Loucy (cell line): ENCODE measurements at regions not wholly inside any gene's neighbourhood (a gene's known extent, or its start where the extent isn't known, plus 50 kb on each side); places are given as distances from the start of the nearest gene placed in this dataset.

Source experiments
- H2AFZ ChIP-seq: fragments of 200-600 bp; sonication (generic); 2 replicates; pipeline ENCODE4 v1.6.0; 2016; ENCODE audit warnings: antibody characterized with exemption, mild to moderate bottlenecking, low read length, moderate library complexity
- H3F3A ChIP-seq: fragments of 200-600 bp; 2 replicates; pipeline ENCODE4 v1.6.0; 2016; ENCODE audit warnings: antibody characterized with exemption, low read depth, mild to moderate bottlenecking
- H3K27me3 ChIP-seq: fragments of 200-600 bp; sonication (generic); 2 replicates; pipeline ENCODE4 v1.6.1; 2014; ENCODE audit warnings: low read length, mild to moderate bottlenecking; ENCODE audit not compliant: insufficient read depth, poor library complexity, severe bottlenecking
- H3K36me3 ChIP-seq: fragments of 200-600 bp; sonication (generic); 2 replicates; pipeline ENCODE4 v1.6.1; 2016; ENCODE audit warnings: low read length; ENCODE audit not compliant: insufficient read depth
- H3K4me1 ChIP-seq: fragments of 200-600 bp; sonication (generic); 2 replicates; pipeline ENCODE4 v1.5.1; 2014; ENCODE audit warnings: low read length, mild to moderate bottlenecking; ENCODE audit not compliant: insufficient read depth, poor library complexity, severe bottlenecking
- H3K4me2 ChIP-seq: fragments of 200-600 bp; sonication (generic); 2 replicates; pipeline ENCODE4 v1.6.0; 2014; ENCODE audit warnings: antibody characterized with exemption, low read length, low read depth, mild to moderate bottlenecking; ENCODE audit not compliant: poor library complexity, severe bottlenecking
- H3K4me3 ChIP-seq: fragments of 200-600 bp; sonication (generic); 2 replicates; pipeline ENCODE4 v1.5.1; 2014; ENCODE audit warnings: low read length, mild to moderate bottlenecking, mixed read lengths; ENCODE audit not compliant: poor library complexity, severe bottlenecking
- H3K79me2 ChIP-seq: fragments of 200-600 bp; sonication (generic); 2 replicates; pipeline ENCODE4 v1.6.1; 2014; ENCODE audit warnings: low read length; ENCODE audit not compliant: insufficient read depth
- H3K9ac ChIP-seq: fragments of 200-600 bp; sonication (generic); 2 replicates; pipeline ENCODE4 v1.6.0; 2014; ENCODE audit warnings: mild to moderate bottlenecking, low read depth, low read length, moderate library complexity; ENCODE audit not compliant: poor library complexity, severe bottlenecking
- H3K9me2 ChIP-seq: fragments of 200-600 bp; sonication (generic); replicated peaks from 2 replicates; pipeline ENCODE4 v1.6.1; 2016; ENCODE audit warnings: low read depth, low read length, mixed read lengths
- H3K9me3 ChIP-seq: fragments of 200-600 bp; sonication (generic); 2 replicates; pipeline ENCODE4 v1.6.1; 2014; ENCODE audit warnings: mild to moderate bottlenecking, antibody characterized with exemption, low read length, low read depth; ENCODE audit not compliant: insufficient read depth
- H4K20me1 ChIP-seq: fragments of 200-600 bp; sonication (generic); 2 replicates; pipeline ENCODE4 v1.6.0; 2014; ENCODE audit warnings: antibody characterized with exemption, low read length, mild to moderate bottlenecking; ENCODE audit not compliant: insufficient read depth, poor library complexity, severe bottlenecking
- CTCF ChIP-seq: fragments of 200-600 bp; sonication (generic); conservative IDR thresholded peaks from 2 replicates; pipeline ENCODE4 v1.5.1; 2014; ENCODE audit warnings: mild to moderate bottlenecking, antibody characterized with exemption, low read length
- EZH2phosphoT487 ChIP-seq: fragments of 200-600 bp; IDR thresholded peaks from 2 replicates; pipeline ENCODE4 v1.6.1; 2018; ENCODE audit warnings: antibody characterized with exemption, mild to moderate bottlenecking, moderate library complexity, borderline replicate concordance

GRCh38 chr2:41905597-41906337 is 142.1 kb upstream of the PKDCC start:
- Histone ChIP-seq H3K36me3 (no peaks in the 10 kb centered on the region), H3K9me2 (no peaks in the 10 kb centered on the region), H3K4me2 (no peak overlapping the region), H3K4me3 (no peak overlapping the region), H3K9ac (no peak overlapping the region), H3F3A (no peaks in the 10 kb centered on the region), H3K4me1 (no peaks in the 10 kb centered on the region), H3K79me2 (no peaks in the 10 kb centered on the region), H4K20me1 (no peaks in the 10 kb centered on the region), H2AFZ (no peak overlapping the region), H3K9me3 (no peaks in the 10 kb centered on the region), H3K27me3 (no peaks in the 10 kb centered on the region)
- no peak for TF ChIP-seq CTCF
- TF ChIP-seq EZH2phosphoT487 = no peak

GRCh38 chr2:41906338-41906725 is 141.5 kb upstream of the PKDCC start:
- Histone ChIP-seq H3K9me3 (no peaks in the 10 kb centered on the region), H3K9me2 (no peaks in the 10 kb centered on the region), H3K9ac (no peak overlapping the region), H3K4me2 (no peak overlapping the region), H3K27me3 (no peaks in the 10 kb centered on the region), H3K4me1 (no peaks in the 10 kb centered on the region), H3K79me2 (no peaks in the 10 kb centered on the region), H4K20me1 (no peaks in the 10 kb centered on the region), H3K36me3 (no peaks in the 10 kb centered on the region), H3F3A (no peaks in the 10 kb centered on the region), H2AFZ (no peak overlapping the region), H3K4me3 (no peak overlapping the region)
- TF ChIP-seq EZH2phosphoT487 = no peak
- TF ChIP-seq CTCF = no peak

GRCh38 chr2:41907141-41907540 is 140.7 kb upstream of the PKDCC start:
- no peaks in the 10 kb centered on the region for H4K20me1 ChIP-seq
- no peak overlapping the region for H2AFZ ChIP-seq
- H3K4me1 ChIP-seq = no peaks in the 10 kb centered on the region
- H3K36me3 ChIP-seq = no peaks in the 10 kb centered on the region
- no peaks in the 10 kb centered on the region for H3K9me3 ChIP-seq
- no peak overlapping the region for H3K9ac ChIP-seq
- H3F3A ChIP-seq = no peaks in the 10 kb centered on the region
- no peaks in the 10 kb centered on the region for H3K27me3 ChIP-seq
- TF ChIP-seq CTCF = no peak
- no peak for TF ChIP-seq EZH2phosphoT487
- H3K79me2 ChIP-seq = no peaks in the 10 kb centered on the region
- no peak overlapping the region for H3K4me3 ChIP-seq
- no peaks in the 10 kb centered on the region for H3K9me2 ChIP-seq
- H3K4me2 ChIP-seq = no peak overlapping the region
